ENCODE measurements at regions not wholly inside any gene's neighbourhood (a gene's known extent, or its start where the extent isn't known, plus 50 kb on each side); places are given as distances from the start of the nearest gene placed in this dataset.

DNA sequence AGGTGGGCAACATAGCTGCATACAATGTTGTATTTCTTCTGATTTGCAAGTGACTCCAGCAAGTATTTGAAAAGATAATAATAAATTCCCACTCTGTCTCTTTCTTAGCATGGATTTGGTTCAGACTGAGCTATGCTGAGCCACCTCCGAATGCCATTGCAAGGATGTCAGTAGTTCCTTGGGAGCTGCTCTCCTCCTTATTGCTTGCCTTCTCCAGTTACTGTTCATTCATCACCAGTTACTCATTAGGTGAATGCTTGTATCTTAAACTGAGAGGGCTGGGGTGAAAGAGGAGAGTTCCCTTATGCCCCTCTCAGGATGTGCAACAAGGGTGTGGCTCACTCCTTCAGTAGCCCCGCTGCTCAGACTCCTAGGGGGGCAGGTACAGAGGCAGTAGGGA is 78.4 kb upstream of the PRKAR2B start:
- TF ChIP-seq, protein P1, sequence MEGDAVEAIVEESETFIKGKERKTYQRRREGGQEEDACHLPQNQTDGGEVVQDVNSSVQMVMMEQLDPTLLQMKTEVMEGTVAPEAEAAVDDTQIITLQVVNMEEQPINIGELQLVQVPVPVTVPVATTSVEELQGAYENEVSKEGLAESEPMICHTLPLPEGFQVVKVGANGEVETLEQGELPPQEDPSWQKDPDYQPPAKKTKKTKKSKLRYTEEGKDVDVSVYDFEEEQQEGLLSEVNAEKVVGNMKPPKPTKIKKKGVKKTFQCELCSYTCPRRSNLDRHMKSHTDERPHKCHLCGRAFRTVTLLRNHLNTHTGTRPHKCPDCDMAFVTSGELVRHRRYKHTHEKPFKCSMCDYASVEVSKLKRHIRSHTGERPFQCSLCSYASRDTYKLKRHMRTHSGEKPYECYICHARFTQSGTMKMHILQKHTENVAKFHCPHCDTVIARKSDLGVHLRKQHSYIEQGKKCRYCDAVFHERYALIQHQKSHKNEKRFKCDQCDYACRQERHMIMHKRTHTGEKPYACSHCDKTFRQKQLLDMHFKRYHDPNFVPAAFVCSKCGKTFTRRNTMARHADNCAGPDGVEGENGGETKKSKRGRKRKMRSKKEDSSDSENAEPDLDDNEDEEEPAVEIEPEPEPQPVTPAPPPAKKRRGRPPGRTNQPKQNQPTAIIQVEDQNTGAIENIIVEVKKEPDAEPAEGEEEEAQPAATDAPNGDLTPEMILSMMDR (IDR thresholded peaks at IDR 0.05) = no peak
- no peak for TF ChIP-seq POLR2A (IDR thresholded peaks at IDR 0.05)

Measured in testis (tissue), 2 donors.